Body of pancreas (tissue), 4 donors: ENCODE measurements at regions not wholly inside any gene's neighbourhood (a gene's known extent, or its start where the extent isn't known, plus 50 kb on each side); places are given as distances from the start of the nearest gene placed in this dataset.

Experiments used
- ATAC-seq: fragments of 150-250 bp; one replicate; pipeline ENCODE4 v1.9.1; 2016
- DNase-seq, 4 donors: peaks; one replicate each; pipeline ENCODE4 v3.0.0-alpha.2; 2019
- H3K27ac ChIP-seq, 4 donors: fragments of 200-600 bp; sonication (generic); 1 replicate in 3 of 4; 2 replicates in 1 of 4; pipeline versions ENCODE4 v1.5.1 to v1.6.1; 2016 to 2019; ENCODE audit warnings: mild to moderate bottlenecking in 1 of 4, mixed read lengths in 1 of 4, moderate library complexity in 1 of 4
- H3K27me3 ChIP-seq, 2 donors: fragments of 200-600 bp; sonication (generic); one replicate each; pipeline ENCODE4 v1.6.0; 2016; ENCODE audit warnings: mild to moderate bottlenecking in 1 of 2
- H3K36me3 ChIP-seq, 2 donors: fragments of 200-600 bp; sonication (generic); replicated peaks in 1 of 2; 2 replicates each; pipeline ENCODE4 v1.5.1; 2016; ENCODE audit warnings: low read depth in 2 of 2; ENCODE audit not compliant: insufficient read depth in 1 of 2
- H3K4me1 ChIP-seq: fragments of 200-600 bp; sonication (generic); one replicate; pipeline ENCODE4 v1.6.0; 2016
- H3K4me3 ChIP-seq, 2 donors: fragments of 200-600 bp; sonication (generic); 1 replicate in 1 of 2; 2 replicates in 1 of 2; pipeline ENCODE4 v1.5.1; 2016 to 2019
- H3K9me3 ChIP-seq, 3 donors: fragments of 200-600 bp; sonication (generic); 1 replicate in 2 of 3; 2 replicates in 1 of 3; pipeline ENCODE4 v1.5.1; 2016
- CTCF ChIP-seq, 7 experiments: fragments of 450-650 bp in 4 of 7; fragments of 200-600 bp in 3 of 7; sonication (generic) in 3 of 7; IDR thresholded peaks; one replicate each; pipeline ENCODE4 v1.5.1; 2016 to 2019; ENCODE audit warnings: antibody characterized with exemption in 7 of 7
- POLR2A ChIP-seq, 3 donors: fragments of 450-650 bp; IDR thresholded peaks; one replicate each; pipeline ENCODE4 v1.6.1; 2016; ENCODE audit warnings: antibody characterized with exemption in 3 of 3, mild to moderate bottlenecking in 2 of 3
- WGBS, 2 donors: methylation state at CpG; one replicate each; pipeline ENCODE4 v1.1.5; 2017; 5-methylcytosine and 5-hydroxymethylcytosine counted together
- intact Hi-C: fragments of 100-400 bp; cut with DNase I; formaldehyde crosslinking; loops from one replicate; pipeline ENCODE4 v1.15.1; 2023

GRCh38 chr9:78830301-78830700 lies 533.4 kb downstream of the PSAT1 start:
- no peaks in the 10 kb centered on the region for H3K36me3 ChIP-seq
- WGBS, 2 donors, result 96 to 100% methylated on average over 1 of the region's 1 CpG
- intact Hi-C loops, result no loop called here
- TF ChIP-seq CTCF (IDR thresholded peaks at IDR 0.05) (no peak), POLR2A (IDR thresholded peaks at IDR 0.05) (no peak)
- DNase-seq, result no peak
- H3K4me3 ChIP-seq, result no peak overlapping the region
- H3K27ac ChIP-seq, result no peak overlapping the region
- ATAC-seq, result no peak
- H3K4me1 ChIP-seq, result no peaks in the 10 kb centered on the region
- no peaks in the 10 kb centered on the region for H3K9me3 ChIP-seq
- H3K27me3 ChIP-seq, result no peaks in the 10 kb centered on the region

- intact Hi-C loops, result no loop called here
- H3K4me1 ChIP-seq, result no peaks in the 10 kb centered on the region
- H3K27me3 ChIP-seq, result no peaks in the 10 kb centered on the region
- DNase-seq (no peak), ATAC-seq (no peak)
- no peaks in the 10 kb centered on the region for H3K36me3 ChIP-seq
- H3K27ac ChIP-seq, result no peak overlapping the region
- H3K4me3 ChIP-seq, result no peak overlapping the region
- no peaks in the 10 kb centered on the region for H3K9me3 ChIP-seq
- TF ChIP-seq POLR2A (IDR thresholded peaks at IDR 0.05), result no peak
- TF ChIP-seq CTCF (IDR thresholded peaks at IDR 0.05), result no peak
- 45 to 48% methylated on average over 1 of the region's 1 CpG for WGBS, 2 donors
These were observed 534.8 kb downstream of the PSAT1 start for GRCh38 chr9:78831726-78832125.

GRCh38 chr9:78835928-78836450 lies 539.1 kb downstream of the PSAT1 start:
- no peak for DNase-seq
- no peak overlapping the region for H3K4me3 ChIP-seq
- no peaks in the 10 kb centered on the region for H3K9me3 ChIP-seq
- TF ChIP-seq CTCF (IDR thresholded peaks at IDR 0.05) (no peak), POLR2A (IDR thresholded peaks at IDR 0.05) (no peak)
- intact Hi-C loops, result no loop called here
- no peaks in the 10 kb centered on the region for H3K27me3 ChIP-seq
- H3K27ac ChIP-seq, result no peak overlapping the region
- 59 to 65% methylated on average over 5 of the region's 5 CpGs for WGBS, 2 donors
- ATAC-seq, result no peak
- no peaks in the 10 kb centered on the region for H3K4me1 ChIP-seq
- H3K36me3 ChIP-seq, result no peaks in the 10 kb centered on the region

- Histone ChIP-seq H3K9me3 (no peaks in the 10 kb centered on the region), H3K36me3 (no peaks in the 10 kb centered on the region), H3K4me1 (no peaks in the 10 kb centered on the region), H3K27ac (no peak overlapping the region), H3K4me3 (no peak overlapping the region), H3K27me3 (no peaks in the 10 kb centered on the region)
- WGBS, 2 donors, result 82 to 85% methylated on average over 2 of the region's 2 CpGs
- DNase-seq, result no peak
- no peak for ATAC-seq
- TF ChIP-seq CTCF (IDR thresholded peaks at IDR 0.05), result no peak
- TF ChIP-seq POLR2A (IDR thresholded peaks at IDR 0.05), result no peak
- intact Hi-C loops, result no loop called here
These were observed 542.3 kb downstream of the PSAT1 start for GRCh38 chr9:78839252-78839651.

GRCh38 chr9:78848061-78848460 lies 551.1 kb downstream of the PSAT1 start:
- no peak overlapping the region for H3K4me3 ChIP-seq
- DNase-seq, result no peak
- H3K4me1 ChIP-seq, result no peaks in the 10 kb centered on the region
- ATAC-seq, result no peak
- no peaks in the 10 kb centered on the region for H3K27me3 ChIP-seq
- no peak for TF ChIP-seq POLR2A (IDR thresholded peaks at IDR 0.05)
- no peak for TF ChIP-seq CTCF (IDR thresholded peaks at IDR 0.05)
- WGBS, 2 donors, result 63 to 79% methylated on average over 2 of the region's 2 CpGs
- H3K27ac ChIP-seq, result no peak overlapping the region
- H3K9me3 ChIP-seq, result no peaks in the 10 kb centered on the region
- H3K36me3 ChIP-seq, result no peaks in the 10 kb centered on the region
- intact Hi-C loops, result no loop called here
